ENCODE measurements at regions not wholly inside any gene's neighbourhood (a gene's known extent, or its start where the extent isn't known, plus 50 kb on each side); places are given as distances from the start of the nearest gene placed in this dataset.

DNA sequence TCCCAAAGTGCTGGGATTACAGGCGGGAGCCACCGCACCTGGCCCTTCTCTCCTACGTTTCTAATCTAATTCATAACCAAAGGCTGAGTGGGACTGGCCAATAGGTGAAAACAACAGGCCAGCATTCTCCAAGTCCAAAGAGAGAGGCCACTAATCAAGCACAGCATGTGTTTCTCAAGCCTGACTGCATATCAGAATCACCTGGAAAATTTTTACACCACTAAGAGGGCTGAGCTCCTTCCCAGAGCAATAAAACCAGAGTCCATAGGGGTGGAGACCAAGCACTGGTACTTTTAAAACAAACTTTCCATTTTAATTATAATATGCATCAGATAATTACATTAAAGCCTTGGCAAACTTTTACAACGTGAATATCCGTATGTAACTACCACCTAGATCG, 254.4 kb downstream of the OPA1 start:
- Histone ChIP-seq H3K4me3 (no peak overlapping the region), H3K27ac (peak overlapping the region in 1 of 4 donors; percentile 86), H3K27me3 (no peaks in the 10 kb centered on the region), H3K4me1 (peaks cover 0 to 17% (median 0%) of the 10 kb centered on the region in 4 donors), H3K36me3 (no peaks in the 10 kb centered on the region), H3K9me3 (no peaks in the 10 kb centered on the region)
- DNase-seq: no peak
- no peak for TF ChIP-seq POLR2A (IDR thresholded peaks at IDR 0.05)
- peak in 2 of 6 experiments; percentile 2 to 21 for TF ChIP-seq CTCF (IDR thresholded peaks at IDR 0.05)

GRCh38 chr3:193848547-193848946, 255.5 kb downstream of the OPA1 start:
- Histone ChIP-seq H3K4me3 (no peak overlapping the region), H3K9me3 (no peaks in the 10 kb centered on the region), H3K4me1 (peaks cover 0 to 7% (median 0%) of the 10 kb centered on the region in 4 donors), H3K27me3 (no peaks in the 10 kb centered on the region), H3K36me3 (no peaks in the 10 kb centered on the region), H3K27ac (no peak overlapping the region)
- TF ChIP-seq CTCF (IDR thresholded peaks at IDR 0.05): no peak
- no peak for TF ChIP-seq POLR2A (IDR thresholded peaks at IDR 0.05)
- no peak for DNase-seq

GRCh38 chr3:193850084-193850619, 257.1 kb downstream of the OPA1 start:
- TF ChIP-seq CTCF (IDR thresholded peaks at IDR 0.05): no peak
- TF ChIP-seq POLR2A (IDR thresholded peaks at IDR 0.05): no peak
- Histone ChIP-seq H3K27ac (no peak overlapping the region), H3K4me1 (no peaks in the 10 kb centered on the region)

GRCh38 chr3:193851428-193851847, 258.4 kb downstream of the OPA1 start:
- Histone ChIP-seq H3K27me3 (no peaks in the 10 kb centered on the region), H3K36me3 (no peaks in the 10 kb centered on the region), H3K9me3 (no peaks in the 10 kb centered on the region), H3K4me3 (no peak overlapping the region), H3K27ac (no peak overlapping the region), H3K4me1 (no peaks in the 10 kb centered on the region)
- no peak for TF ChIP-seq CTCF (IDR thresholded peaks at IDR 0.05)
- no peak for TF ChIP-seq POLR2A (IDR thresholded peaks at IDR 0.05)
- DNase-seq: no peak

More at GRCh38 chr3:193850084-193850619, 257.1 kb downstream of the OPA1 start:
- H3K9me3 ChIP-seq: no peaks in the 10 kb centered on the region
- no peaks in the 10 kb centered on the region for H3K27me3 ChIP-seq
- peak in 1 of 3 donors; percentile 25 for DNase-seq
- no peak overlapping the region for H3K4me3 ChIP-seq
- no peaks in the 10 kb centered on the region for H3K36me3 ChIP-seq

GRCh38 chr3:193851941-193852674, 259.1 kb downstream of the OPA1 start:
- DNase-seq: no peak
- Histone ChIP-seq H3K27ac (no peak overlapping the region), H3K9me3 (no peaks in the 10 kb centered on the region), H3K4me1 (no peaks in the 10 kb centered on the region), H3K36me3 (no peaks in the 10 kb centered on the region), H3K4me3 (no peak overlapping the region), H3K27me3 (no peaks in the 10 kb centered on the region)
- TF ChIP-seq POLR2A (IDR thresholded peaks at IDR 0.05) (no peak), CTCF (IDR thresholded peaks at IDR 0.05) (no peak)
